Subcutaneous abdominal adipose tissue (tissue), 5 donors: ENCODE measurements at regions not wholly inside any gene's neighbourhood (a gene's known extent, or its start where the extent isn't known, plus 50 kb on each side); places are given as distances from the start of the nearest gene placed in this dataset.
"Not testable (repeated sequence)": the region's sequence is repeated elsewhere in the genome, so short reads cannot be mapped to it uniquely, and the experiment has no call there.

Experiments used
- H3K27ac ChIP-seq: one replicate; pipeline ENCODE4 v1.7.0; 2013; ENCODE audit warnings: low read depth, mild to moderate bottlenecking, inconsistent platforms, low read length, moderate library complexity
- H3K27me3 ChIP-seq, 5 donors: one replicate each; pipeline ENCODE4 v1.7.0; 2013; ENCODE audit warnings: low read length in 5 of 5, inconsistent platforms in 1 of 5; ENCODE audit not compliant: control insufficient read depth in 5 of 5, insufficient read depth in 4 of 5
- H3K36me3 ChIP-seq, 5 donors: one replicate each; pipeline ENCODE4 v1.7.0; 2013; ENCODE audit warnings: low read length in 5 of 5; ENCODE audit not compliant: control insufficient read depth in 5 of 5, insufficient read depth in 5 of 5
- H3K4me1 ChIP-seq, 5 donors: one replicate each; pipeline ENCODE4 v1.7.0; 2013; ENCODE audit warnings: low read length in 5 of 5, mild to moderate bottlenecking in 3 of 5, moderate library complexity in 1 of 5; ENCODE audit not compliant: control insufficient read depth in 5 of 5, insufficient read depth in 5 of 5
- H3K4me3 ChIP-seq, 5 donors: one replicate each; pipeline ENCODE4 v1.7.0; 2013; ENCODE audit warnings: low read length in 5 of 5, low read depth in 1 of 5
- H3K9ac ChIP-seq, 5 donors: one replicate each; pipeline ENCODE4 v1.7.0; 2013; ENCODE audit warnings: low read length in 5 of 5, mild to moderate bottlenecking in 4 of 5, moderate library complexity in 3 of 5
- H3K9me3 ChIP-seq, 5 donors: one replicate each; pipeline ENCODE4 v1.7.0; 2013; ENCODE audit warnings: low read length in 5 of 5; ENCODE audit not compliant: control insufficient read depth in 5 of 5
- donor health status: healthy.
- donor health status: healthy.
- donor health status: healthy.
- donor health status: healthy.
- donor health status: healthy.

GRCh38 chr12:124070394-124071074 is 97.5 kb downstream of the ZNF664 start:
- H3K9ac ChIP-seq: not testable (repeated sequence)

GRCh38 chr12:124071075-124071443 is 98.0 kb downstream of the ZNF664 start:
- Histone ChIP-seq H3K4me1 (peaks cover 0 to 2% (median 0%) of the 10 kb centered on the region in 5 donors), H3K9ac (no peak overlapping the region), H3K27me3 (no peaks in the 10 kb centered on the region), H3K36me3 (no peaks in the 10 kb centered on the region), H3K9me3 (peaks cover 0 to 14% (median 8%) of the 10 kb centered on the region in 5 donors), H3K4me3 (no peak overlapping the region), H3K27ac (no peak overlapping the region)

More at GRCh38 chr12:124070394-124071074, 97.5 kb downstream of the ZNF664 start:
- not testable (repeated sequence) for H3K27ac ChIP-seq, H3K27me3 ChIP-seq, H3K4me1 ChIP-seq, H3K36me3 ChIP-seq, H3K4me3 ChIP-seq
- H3K9me3 ChIP-seq: peaks cover 0 to 17% (median 11%) of the 10 kb centered on the region in 5 donors

- Histone ChIP-seq H3K9ac (no peak overlapping the region), H3K36me3 (no peaks in the 10 kb centered on the region), H3K27ac (no peak overlapping the region), H3K4me1 (peaks cover 0 to 2% (median 0%) of the 10 kb centered on the region in 5 donors), H3K9me3 (no peaks in the 10 kb centered on the region), H3K4me3 (no peak overlapping the region), H3K27me3 (peaks cover 0 to 3% (median 0%) of the 10 kb centered on the region in 5 donors)
Observed at GRCh38 chr12:124073356-124074035, 100.5 kb downstream of the ZNF664 start.

GRCh38 chr12:124075841-124076240 is 102.8 kb downstream of the ZNF664 start:
- H3K9me3 ChIP-seq: no peaks in the 10 kb centered on the region
- H3K27ac ChIP-seq: no peak overlapping the region
- no peak overlapping the region for H3K9ac ChIP-seq

GRCh38 chr12:124077701-124078100 is 104.7 kb downstream of the ZNF664 start:
- H3K9ac ChIP-seq: no peak overlapping the region
- no peaks in the 10 kb centered on the region for H3K4me1 ChIP-seq
- H3K27ac ChIP-seq: no peak overlapping the region
- H3K27me3 ChIP-seq: peaks cover 0 to 3% (median 0%) of the 10 kb centered on the region in 5 donors
- no peaks in the 10 kb centered on the region for H3K9me3 ChIP-seq
- no peaks in the 10 kb centered on the region for H3K36me3 ChIP-seq
- no peak overlapping the region for H3K4me3 ChIP-seq

More at GRCh38 chr12:124075841-124076240, 102.8 kb downstream of the ZNF664 start:
- Histone ChIP-seq H3K36me3 (no peaks in the 10 kb centered on the region), H3K27me3 (peaks cover 0 to 3% (median 0%) of the 10 kb centered on the region in 5 donors), H3K4me1 (peaks cover 0 to 2% (median 0%) of the 10 kb centered on the region in 5 donors), H3K4me3 (no peak overlapping the region)

GRCh38 chr12:124078800-124079199 is 105.8 kb downstream of the ZNF664 start:
- Histone ChIP-seq H3K36me3 (no peaks in the 10 kb centered on the region), H3K9ac (no peak overlapping the region), H3K4me1 (no peaks in the 10 kb centered on the region), H3K27me3 (peaks cover 0 to 3% (median 0%) of the 10 kb centered on the region in 5 donors), H3K27ac (no peak overlapping the region), H3K4me3 (no peak overlapping the region), H3K9me3 (no peaks in the 10 kb centered on the region)

- Histone ChIP-seq H3K4me3 (no peak overlapping the region), H3K27ac (no peak overlapping the region), H3K4me1 (no peaks in the 10 kb centered on the region), H3K27me3 (peaks cover 0 to 3% (median 0%) of the 10 kb centered on the region in 5 donors), H3K9me3 (no peaks in the 10 kb centered on the region), H3K9ac (no peak overlapping the region), H3K36me3 (no peaks in the 10 kb centered on the region)
Observed at GRCh38 chr12:124080649-124081048, 107.6 kb downstream of the ZNF664 start.

- H3K4me1 ChIP-seq: no peaks in the 10 kb centered on the region
- H3K9me3 ChIP-seq: no peaks in the 10 kb centered on the region
- H3K27me3 ChIP-seq: peaks cover 0 to 3% (median 0%) of the 10 kb centered on the region in 5 donors
- H3K36me3 ChIP-seq: no peaks in the 10 kb centered on the region
- H3K4me3 ChIP-seq: no peak overlapping the region
- no peak overlapping the region for H3K9ac ChIP-seq
- no peak overlapping the region for H3K27ac ChIP-seq
Observed at GRCh38 chr12:124082012-124082411, 109.0 kb downstream of the ZNF664 start.

GRCh38 chr12:124082687-124083086 is 109.7 kb downstream of the ZNF664 start:
- H3K4me1 ChIP-seq: no peaks in the 10 kb centered on the region

GRCh38 chr12:124083708-124084107 is 110.7 kb downstream of the ZNF664 start:
- Histone ChIP-seq H3K4me3 (no peak overlapping the region), H3K36me3 (no peaks in the 10 kb centered on the region), H3K4me1 (no peaks in the 10 kb centered on the region), H3K9me3 (no peaks in the 10 kb centered on the region), H3K27me3 (peaks cover 0 to 3% (median 0%) of the 10 kb centered on the region in 5 donors), H3K27ac (no peak overlapping the region), H3K9ac (no peak overlapping the region)

More at GRCh38 chr12:124082687-124083086, 109.7 kb downstream of the ZNF664 start:
- Histone ChIP-seq H3K4me3 (no peak overlapping the region), H3K9ac (no peak overlapping the region), H3K27ac (no peak overlapping the region), H3K27me3 (peaks cover 0 to 3% (median 0%) of the 10 kb centered on the region in 5 donors), H3K36me3 (no peaks in the 10 kb centered on the region), H3K9me3 (no peaks in the 10 kb centered on the region)
